Gastroesophageal sphincter (tissue), 3 donors: ENCODE measurements at regions not wholly inside any gene's neighbourhood (a gene's known extent, or its start where the extent isn't known, plus 50 kb on each side); places are given as distances from the start of the nearest gene placed in this dataset.

ENCODE experiments used
- CTCF ChIP-seq, 4 experiments: fragments of 200-600 bp in 2 of 4; fragments of 450-650 bp in 2 of 4; sonication (generic) in 1 of 4; IDR thresholded peaks; one replicate each; pipeline ENCODE4 v1.5.1; 2017 to 2019; ENCODE audit warnings: antibody characterized with exemption in 4 of 4, mild to moderate bottlenecking in 2 of 4, moderate library complexity in 2 of 4
- POLR2AphosphoS5 ChIP-seq: sonication (generic); formaldehyde crosslinking; IDR thresholded peaks from one replicate; pipeline ENCODE4 v1.6.1; 2017; ENCODE audit warnings: antibody characterized with exemption

- TF ChIP-seq POLR2AphosphoS5: no peak
- no peak for TF ChIP-seq CTCF (IDR thresholded peaks at IDR 0.05)
Measured at GRCh38 chr1:84086616-84087015, 57.5 kb upstream of the PRKACB start.
